Hematopoietic multipotent progenitor cell treated with erythropoietin and hydrocortisone succinate and interleukin-3 and kit ligand, for 15 days (in vitro differentiated cells): ENCODE measurements at regions not wholly inside any gene's neighbourhood (a gene's known extent, or its start where the extent isn't known, plus 50 kb on each side); places are given as distances from the start of the nearest gene placed in this dataset.

Source experiments
- DNase-seq: peaks from one replicate; pipeline ENCODE4 v3.0.0-alpha.2; 2015; ENCODE audit warnings: low spot score

DNA sequence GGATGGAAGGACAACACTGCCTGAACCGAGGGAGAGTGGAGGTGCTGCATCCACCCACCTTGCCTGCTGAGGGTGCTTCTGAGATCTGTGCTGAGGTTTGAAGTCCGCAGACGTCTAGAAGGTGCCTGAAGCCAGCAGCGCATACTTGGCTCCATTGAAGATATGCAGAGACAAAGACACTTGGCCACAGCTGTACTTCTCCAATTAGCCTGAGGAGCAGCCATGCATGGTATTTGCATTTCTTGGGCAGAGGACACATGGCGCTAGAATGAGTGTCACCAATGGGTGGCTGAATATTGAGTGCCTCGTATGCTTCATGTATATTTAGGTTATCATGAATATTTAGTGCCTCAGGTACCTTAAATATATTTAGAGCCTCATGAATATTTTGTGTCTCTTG, 128.7 kb upstream of the ATP6AP2 start:
- no peak for DNase-seq

DNA sequence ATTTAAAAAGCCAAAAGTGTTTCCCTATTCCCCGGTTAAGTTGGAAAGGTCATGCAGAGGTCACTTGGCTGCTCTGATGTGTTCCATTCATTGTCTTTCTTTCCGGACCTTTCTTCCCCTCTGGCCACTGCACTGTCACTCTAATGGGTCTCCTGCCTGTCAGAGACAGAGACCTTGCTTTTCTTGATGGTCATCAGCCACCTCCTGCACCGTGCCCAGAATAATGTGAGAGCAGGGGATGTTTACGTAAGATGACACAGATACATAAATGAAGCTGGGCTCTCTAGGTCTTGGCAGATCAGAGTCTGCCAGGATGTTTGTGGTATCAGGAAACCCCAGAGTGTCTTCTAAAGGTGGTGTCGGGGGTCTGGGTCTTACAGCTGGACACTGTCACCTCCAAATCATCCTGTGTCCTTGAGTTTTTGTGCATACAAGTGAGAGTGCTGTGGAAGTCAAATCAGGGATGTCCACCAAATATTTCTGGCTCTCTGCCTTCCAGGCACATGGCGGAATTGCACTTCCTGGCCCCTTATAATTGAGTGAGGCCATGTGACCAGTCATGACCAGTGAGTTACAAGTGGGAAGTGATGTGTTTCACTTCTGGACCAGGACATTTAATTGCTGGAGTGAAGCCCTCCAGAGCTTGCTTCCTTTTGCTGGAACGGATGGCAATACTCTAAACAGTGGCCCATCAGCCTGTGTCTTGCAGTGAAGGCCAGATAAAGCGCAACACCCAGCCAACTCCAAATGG, 130.6 kb upstream of the ATP6AP2 start:
- no peak for DNase-seq

- no peak for DNase-seq
Measured at GRCh38 chrX:40449396-40449795, 131.4 kb upstream of the ATP6AP2 start.

DNA sequence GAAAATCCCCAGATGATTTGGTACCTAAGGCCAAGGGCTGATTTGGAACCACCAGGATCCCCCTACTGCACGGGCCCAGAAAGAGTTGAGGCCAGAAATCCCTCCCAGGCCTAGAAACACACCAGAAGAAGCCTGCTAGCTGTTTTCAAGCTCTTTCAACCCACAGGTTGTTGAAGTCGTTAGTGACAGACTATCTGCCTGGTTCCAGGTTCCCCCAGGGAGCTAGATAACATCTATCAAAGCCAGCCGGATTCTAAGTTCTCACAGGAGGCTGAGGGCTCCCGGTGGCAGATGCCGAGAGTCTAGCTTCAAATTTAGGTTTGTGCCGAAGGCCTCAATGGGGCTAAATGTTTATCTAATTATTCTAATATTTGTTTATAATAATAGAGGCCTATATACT, 132.0 kb upstream of the ATP6AP2 start:
- DNase-seq: no peak

- DNase-seq: no peak
Measured at GRCh38 chrX:40446921-40447320, 133.8 kb upstream of the ATP6AP2 start.

GRCh38 chrX:40445691-40446090, 135.1 kb upstream of the ATP6AP2 start:
- DNase-seq: no peak

DNA sequence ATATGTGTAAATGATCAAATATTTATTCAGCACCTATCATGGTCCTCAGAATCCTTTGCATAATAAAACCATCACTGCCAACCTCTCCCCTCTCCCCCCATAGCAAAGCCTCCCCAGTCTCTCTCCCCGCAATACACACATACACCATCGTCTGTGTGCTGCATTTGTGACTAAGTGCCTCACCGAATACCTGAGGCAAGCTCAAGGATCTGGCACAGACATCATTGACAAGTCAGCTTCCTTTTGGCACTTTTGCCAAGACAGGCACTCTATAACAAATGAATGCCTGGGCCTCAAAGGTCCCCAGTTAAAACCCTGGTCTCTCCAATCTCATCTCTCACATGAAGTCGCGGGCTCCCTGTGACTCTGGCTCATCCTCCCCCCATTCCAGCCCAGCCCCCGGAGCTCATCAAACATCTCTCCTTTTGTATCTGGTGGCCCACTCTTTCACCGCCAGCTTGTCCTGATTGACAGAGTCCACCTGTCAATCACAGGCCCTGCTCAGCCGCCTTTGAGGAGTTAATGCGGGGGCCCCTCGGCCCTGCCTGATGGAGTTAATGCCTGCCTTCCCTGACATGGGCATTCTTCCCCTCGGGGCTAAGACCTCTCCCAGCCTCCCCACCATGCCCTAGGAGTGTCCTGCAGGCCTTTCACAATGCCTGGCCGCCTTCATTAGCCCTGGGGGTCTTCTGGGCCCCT, 135.8 kb upstream of the ATP6AP2 start:
- no peak for DNase-seq

DNA sequence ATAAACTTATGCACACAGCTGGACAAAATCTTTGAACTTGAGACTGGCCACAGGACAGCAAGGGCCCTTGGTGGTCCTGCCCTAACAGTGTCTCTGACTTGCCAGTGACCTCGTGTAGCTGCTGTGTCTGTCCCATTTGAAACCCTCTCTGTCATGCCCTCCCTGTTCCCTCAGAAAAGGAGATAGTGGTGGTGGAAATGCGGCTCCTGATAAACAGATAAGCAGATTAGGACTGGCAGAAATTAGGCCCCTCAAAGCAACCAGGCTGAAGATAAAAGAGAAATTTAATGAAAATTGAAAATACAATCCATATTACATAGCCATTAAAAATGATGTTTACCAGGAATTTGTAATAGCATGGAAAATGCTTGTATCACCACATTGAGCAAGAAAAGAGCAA, 136.6 kb upstream of the ATP6AP2 start:
- no peak for DNase-seq

- DNase-seq: no peak
Measured at GRCh38 chrX:40440866-40441265, 139.9 kb upstream of the ATP6AP2 start.

DNA sequence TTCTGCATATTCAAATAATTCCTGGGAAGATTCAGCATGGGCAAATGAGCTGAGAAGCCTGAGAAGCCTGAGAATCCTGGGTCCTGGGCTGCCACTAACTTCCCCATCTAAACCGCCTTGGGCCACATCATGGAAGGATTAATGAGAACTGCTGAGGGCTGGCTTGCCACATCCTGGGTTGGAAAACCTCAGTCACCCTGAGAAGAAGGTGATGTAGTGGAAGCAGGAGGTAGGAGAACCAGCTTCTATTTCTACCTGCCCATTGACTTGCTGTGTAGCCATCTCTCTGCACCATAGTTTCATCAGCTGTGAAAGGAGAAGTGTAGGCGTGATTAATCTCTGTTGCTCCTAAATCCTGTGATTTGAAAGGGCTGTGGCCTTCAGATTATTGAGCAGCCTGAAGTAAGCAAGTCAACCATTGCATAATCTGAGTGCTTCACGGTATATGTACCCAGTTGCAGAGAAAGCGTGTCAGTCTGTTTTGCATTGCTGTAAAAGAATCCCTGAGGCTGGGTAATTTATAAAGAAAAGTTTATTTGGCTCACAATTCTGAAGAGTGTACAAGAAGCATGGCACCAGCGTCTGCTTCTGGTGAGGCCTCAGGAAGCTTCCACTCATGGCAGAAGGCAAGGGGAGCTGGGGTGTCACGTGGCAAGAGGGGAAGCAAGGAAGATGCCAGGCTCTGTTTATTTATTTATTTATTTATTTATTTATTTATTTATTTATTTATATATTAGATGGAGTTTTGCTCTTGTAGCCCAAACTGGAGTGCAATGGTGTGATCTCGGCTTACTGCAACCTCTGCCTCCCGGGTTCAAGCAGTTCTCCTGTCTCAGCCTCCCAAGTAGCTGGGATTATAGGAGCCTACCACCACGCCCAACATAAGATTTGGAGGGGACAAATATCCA, 140.9 kb upstream of the ATP6AP2 start:
- no peak for DNase-seq

GRCh38 chrX:40437348-40437747, 143.4 kb upstream of the ATP6AP2 start:
- DNase-seq: no peak

- DNase-seq: no peak
Measured at GRCh38 chrX:40434947-40435346, 145.8 kb upstream of the ATP6AP2 start.

GRCh38 chrX:40434443-40434842, 146.3 kb upstream of the ATP6AP2 start:
- DNase-seq: no peak

DNA sequence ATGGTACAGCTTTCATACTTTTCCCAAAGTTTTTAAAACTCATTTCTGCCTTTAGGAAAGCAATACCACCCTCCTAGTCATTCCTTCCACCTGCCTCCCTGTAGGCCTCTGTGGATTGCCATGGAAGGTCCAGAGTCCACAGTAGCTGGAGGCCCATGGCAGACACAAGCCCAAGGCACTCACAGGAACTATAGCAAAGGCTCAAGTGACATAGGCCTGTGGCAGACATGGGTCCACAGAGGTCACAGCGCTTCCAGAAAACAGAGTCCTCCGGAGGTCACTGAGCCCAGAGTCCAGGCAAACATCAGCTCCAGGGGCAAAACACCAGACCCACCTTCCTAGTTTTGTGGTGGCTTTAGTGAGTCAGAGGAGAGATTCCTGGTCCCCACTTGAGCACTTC, 147.6 kb upstream of the ATP6AP2 start:
- DNase-seq: no peak

DNA sequence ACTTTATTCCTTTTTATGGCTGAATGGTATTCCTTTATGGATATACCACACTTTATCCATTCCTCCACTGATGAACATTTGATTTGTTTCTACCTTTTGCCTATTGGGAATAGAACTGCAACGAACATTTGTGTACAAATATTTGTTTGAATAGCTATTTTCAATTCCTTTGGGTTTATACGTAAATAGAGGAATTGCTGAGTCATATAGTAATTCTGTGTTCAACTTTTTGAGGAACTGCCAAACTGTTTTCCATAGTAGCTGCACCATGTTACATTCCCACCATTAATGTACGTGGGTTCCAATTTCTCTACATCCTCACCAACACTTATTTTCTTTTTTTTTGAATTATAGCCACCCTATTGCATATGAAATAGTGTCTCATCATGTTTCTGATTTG, 156.5 kb upstream of the ATP6AP2 start:
- DNase-seq: no peak

GRCh38 chrX:40423299-40423698, 157.5 kb upstream of the ATP6AP2 start:
- DNase-seq: no peak

- DNase-seq: no peak
Measured at GRCh38 chrX:40422021-40422420, 158.7 kb upstream of the ATP6AP2 start.

GRCh38 chrX:40420899-40421729, 159.7 kb upstream of the ATP6AP2 start:
- no peak for DNase-seq

- DNase-seq: no peak
Measured at GRCh38 chrX:40418813-40419195, 162.0 kb upstream of the ATP6AP2 start.

DNA sequence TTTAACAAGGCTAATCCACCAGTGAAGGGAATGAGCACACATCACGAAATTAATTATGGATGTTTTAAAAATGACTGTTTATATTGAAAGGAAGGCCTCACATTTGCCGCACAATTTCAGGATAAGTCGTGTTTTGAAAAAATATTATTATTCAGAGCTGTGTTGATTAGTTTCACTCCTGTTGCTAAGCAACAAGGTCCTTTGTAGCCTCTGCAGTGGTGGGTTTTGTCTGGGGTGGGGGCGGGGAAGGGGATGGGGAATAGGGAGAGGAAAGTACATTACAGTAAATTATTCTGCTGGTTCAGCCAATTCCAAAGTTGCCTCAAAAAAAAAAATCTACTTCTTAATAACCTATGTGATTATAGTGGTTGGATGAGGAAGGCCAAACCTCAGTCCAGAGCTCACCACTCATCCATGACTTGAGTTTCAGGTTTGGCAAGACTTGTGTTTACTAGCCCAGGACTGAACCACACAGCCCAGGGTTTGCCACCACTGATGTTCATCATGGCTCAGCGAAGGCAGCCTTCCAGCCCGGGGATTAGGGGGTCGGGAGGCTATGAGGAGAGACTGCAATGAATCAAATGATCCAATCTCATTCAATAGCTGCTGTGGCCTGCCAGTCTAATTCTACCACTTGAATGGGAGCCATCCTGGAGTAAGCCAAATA, 162.5 kb upstream of the ATP6AP2 start:
- DNase-seq: no peak

- no peak for DNase-seq
Measured at GRCh38 chrX:40415675-40416074, 165.1 kb upstream of the ATP6AP2 start.
